Body of pancreas (tissue), 4 donors: ENCODE measurements at regions not wholly inside any gene's neighbourhood (a gene's known extent, or its start where the extent isn't known, plus 50 kb on each side); places are given as distances from the start of the nearest gene placed in this dataset.

Source experiments
- ATAC-seq: fragments of 150-250 bp; one replicate; pipeline ENCODE4 v1.9.1; 2016
- DNase-seq, 4 donors: peaks; one replicate each; pipeline ENCODE4 v3.0.0-alpha.2; 2019
- H3K27ac ChIP-seq, 4 donors: fragments of 200-600 bp; sonication (generic); 1 replicate in 3 of 4; 2 replicates in 1 of 4; pipeline versions ENCODE4 v1.5.1 to v1.6.1; 2016 to 2019; ENCODE audit warnings: mild to moderate bottlenecking in 1 of 4, mixed read lengths in 1 of 4, moderate library complexity in 1 of 4
- H3K27me3 ChIP-seq, 2 donors: fragments of 200-600 bp; sonication (generic); one replicate each; pipeline ENCODE4 v1.6.0; 2016; ENCODE audit warnings: mild to moderate bottlenecking in 1 of 2
- H3K36me3 ChIP-seq, 2 donors: fragments of 200-600 bp; sonication (generic); replicated peaks in 1 of 2; 2 replicates each; pipeline ENCODE4 v1.5.1; 2016; ENCODE audit warnings: low read depth in 2 of 2; ENCODE audit not compliant: insufficient read depth in 1 of 2
- H3K4me1 ChIP-seq: fragments of 200-600 bp; sonication (generic); one replicate; pipeline ENCODE4 v1.6.0; 2016
- H3K4me3 ChIP-seq, 2 donors: fragments of 200-600 bp; sonication (generic); 1 replicate in 1 of 2; 2 replicates in 1 of 2; pipeline ENCODE4 v1.5.1; 2016 to 2019
- H3K9me3 ChIP-seq, 3 donors: fragments of 200-600 bp; sonication (generic); 1 replicate in 2 of 3; 2 replicates in 1 of 3; pipeline ENCODE4 v1.5.1; 2016
- CTCF ChIP-seq, 7 experiments: fragments of 450-650 bp in 4 of 7; fragments of 200-600 bp in 3 of 7; sonication (generic) in 3 of 7; IDR thresholded peaks; one replicate each; pipeline ENCODE4 v1.5.1; 2016 to 2019; ENCODE audit warnings: antibody characterized with exemption in 7 of 7
- POLR2A ChIP-seq, 3 donors: fragments of 450-650 bp; IDR thresholded peaks; one replicate each; pipeline ENCODE4 v1.6.1; 2016; ENCODE audit warnings: antibody characterized with exemption in 3 of 3, mild to moderate bottlenecking in 2 of 3
- WGBS, 2 donors: methylation state at CpG; one replicate each; pipeline ENCODE4 v1.1.5; 2017; 5-methylcytosine and 5-hydroxymethylcytosine counted together
- intact Hi-C: fragments of 100-400 bp; cut with DNase I; formaldehyde crosslinking; loops from one replicate; pipeline ENCODE4 v1.15.1; 2023

- Histone ChIP-seq H3K9me3 (no peaks in the 10 kb centered on the region), H3K27me3 (no peaks in the 10 kb centered on the region), H3K27ac (no peak overlapping the region), H3K4me1 (peaks cover 7% of the 10 kb centered on the region), H3K36me3 (no peaks in the 10 kb centered on the region), H3K4me3 (no peak overlapping the region)
- no peak for DNase-seq
- intact Hi-C loops, result no loop called here
- ATAC-seq, result no peak
- 93 to 100% methylated on average over 1 of the region's 1 CpG for WGBS, 2 donors
- TF ChIP-seq CTCF (IDR thresholded peaks at IDR 0.05), result no peak
- no peak for TF ChIP-seq POLR2A (IDR thresholded peaks at IDR 0.05)
Measured at GRCh38 chr4:128455480-128455879, 167.9 kb upstream of the PGRMC2 start.

- TF ChIP-seq CTCF (IDR thresholded peaks at IDR 0.05), result no peak
- TF ChIP-seq POLR2A (IDR thresholded peaks at IDR 0.05), result no peak
Measured at GRCh38 chr4:128454881-128455280, 167.3 kb upstream of the PGRMC2 start.

DNA sequence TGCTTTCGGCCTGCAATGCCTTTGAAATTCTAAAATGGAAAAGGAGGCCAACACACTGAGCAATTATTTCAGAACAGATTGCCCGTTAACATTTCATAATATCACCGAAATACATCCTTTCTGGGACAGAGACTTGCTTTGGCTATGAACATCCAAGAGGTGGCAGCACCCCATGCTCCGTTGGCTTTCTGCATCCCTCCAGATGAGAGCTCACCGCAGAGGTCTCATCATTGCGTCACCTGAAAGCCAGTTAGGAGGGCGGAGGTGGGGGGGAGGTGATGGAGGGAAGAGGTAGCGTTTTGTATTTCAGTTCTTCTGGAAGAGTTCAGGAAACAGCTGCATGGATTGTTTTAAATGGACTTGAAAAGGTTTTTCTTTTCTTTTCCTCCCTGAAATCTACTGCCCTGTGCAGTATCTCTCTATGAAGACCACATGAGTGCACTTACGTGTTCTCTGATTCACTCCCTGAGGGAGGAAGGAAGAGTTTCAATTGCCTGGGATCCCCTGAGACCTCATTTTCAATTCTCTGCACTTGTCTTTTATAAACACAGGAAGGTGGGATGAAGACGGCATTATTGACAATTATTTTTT is 166.8 kb upstream of the PGRMC2 start:
- TF ChIP-seq CTCF (IDR thresholded peaks at IDR 0.05), result peak; percentile 51 to 84 (median 79)
- no peak for TF ChIP-seq POLR2A (IDR thresholded peaks at IDR 0.05)
- no peaks in the 10 kb centered on the region for H3K36me3 ChIP-seq
- H3K4me1 ChIP-seq, result peaks cover 7% of the 10 kb centered on the region
- WGBS, 2 donors, result 16 to 18% methylated on average over 10 of the region's 10 CpGs
- ATAC-seq, result peak; percentile 93
- H3K9me3 ChIP-seq, result no peaks in the 10 kb centered on the region
- no peaks in the 10 kb centered on the region for H3K27me3 ChIP-seq
- H3K4me3 ChIP-seq, result no peak overlapping the region
- intact Hi-C loops, result no loop called here
- DNase-seq, result peak; percentile 72 to 86 (median 80)
- H3K27ac ChIP-seq, result no peak overlapping the region

More at GRCh38 chr4:128454881-128455280, 167.3 kb upstream of the PGRMC2 start:
- no peaks in the 10 kb centered on the region for H3K9me3 ChIP-seq
- peak in 1 of 4 donors; percentile 14 for DNase-seq
- H3K4me1 ChIP-seq, result peaks cover 7% of the 10 kb centered on the region
- 58 to 81% methylated on average over 3 to 4 of the region's 4 CpGs for WGBS, 2 donors
- H3K36me3 ChIP-seq, result no peaks in the 10 kb centered on the region
- no peaks in the 10 kb centered on the region for H3K27me3 ChIP-seq
- ATAC-seq, result no peak
- H3K4me3 ChIP-seq, result no peak overlapping the region
- no peak overlapping the region for H3K27ac ChIP-seq
- intact Hi-C loops, result no loop called here

- H3K27ac ChIP-seq, result no peak overlapping the region
- DNase-seq (no peak), ATAC-seq (no peak)
- intact Hi-C loops, result no loop called here
- 64 to 69% methylated on average over 3 of the region's 3 CpGs for WGBS, 2 donors
- no peaks in the 10 kb centered on the region for H3K27me3 ChIP-seq
- no peaks in the 10 kb centered on the region for H3K9me3 ChIP-seq
- H3K4me3 ChIP-seq, result no peak overlapping the region
- H3K36me3 ChIP-seq, result no peaks in the 10 kb centered on the region
- TF ChIP-seq POLR2A (IDR thresholded peaks at IDR 0.05) (no peak), CTCF (IDR thresholded peaks at IDR 0.05) (no peak)
- peaks cover 7% of the 10 kb centered on the region for H3K4me1 ChIP-seq
Measured at GRCh38 chr4:128452415-128452814, 164.8 kb upstream of the PGRMC2 start.

DNA sequence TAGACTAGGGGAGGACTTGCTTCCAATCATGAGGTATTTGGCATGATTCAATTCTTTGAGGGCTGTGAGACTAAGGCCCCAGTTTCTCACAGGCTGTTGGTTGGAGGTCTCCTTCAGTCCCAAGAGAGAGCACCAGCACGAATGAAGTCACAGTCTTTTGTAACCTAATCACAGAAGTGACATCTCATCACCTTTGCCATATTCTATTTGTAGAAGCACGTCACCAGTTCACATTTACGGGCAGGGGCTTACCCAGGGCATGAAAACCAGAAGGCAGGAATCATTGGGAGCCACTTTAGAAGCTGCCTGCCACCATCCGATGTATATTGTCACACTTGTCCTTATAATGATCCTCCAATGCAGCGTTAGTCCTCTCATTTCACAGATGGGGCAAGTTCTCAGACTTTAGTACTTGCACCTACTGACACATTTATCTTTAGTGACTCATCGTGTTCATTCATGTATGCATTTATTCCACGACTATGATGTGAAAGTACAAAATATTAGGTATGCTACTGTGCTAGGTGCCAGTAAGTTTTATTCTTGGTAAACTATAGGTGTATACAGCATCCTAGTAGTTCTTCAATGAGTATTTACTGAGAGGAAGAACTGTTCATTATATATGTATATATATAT is 163.8 kb upstream of the PGRMC2 start:
- TF ChIP-seq POLR2A (IDR thresholded peaks at IDR 0.05) (no peak), CTCF (IDR thresholded peaks at IDR 0.05) (no peak)
- no peak for ATAC-seq
- intact Hi-C loops, result no loop called here

More for the DNA sequence above, 163.8 kb upstream of the PGRMC2 start:
- Histone ChIP-seq H3K4me3 (no peak overlapping the region), H3K27me3 (no peaks in the 10 kb centered on the region), H3K9me3 (no peaks in the 10 kb centered on the region), H3K36me3 (no peaks in the 10 kb centered on the region), H3K27ac (no peak overlapping the region), H3K4me1 (peaks cover 7% of the 10 kb centered on the region)
- WGBS, 2 donors, result 80 to 88% methylated on average over 7 of the region's 7 CpGs
- no peak for DNase-seq
